ENCODE measurements at regions not wholly inside any gene's neighbourhood (a gene's known extent, or its start where the extent isn't known, plus 50 kb on each side); places are given as distances from the start of the nearest gene placed in this dataset.

GRCh38 chr6:159572439-159573110, 120.5 kb downstream of the SOD2 start:
- TF ChIP-seq CTCF (IDR thresholded peaks at IDR 0.05), result no peak
- TF ChIP-seq POLR2A (IDR thresholded peaks at IDR 0.05), result no peak
